ENCODE measurements at regions not wholly inside any gene's neighbourhood (a gene's known extent, or its start where the extent isn't known, plus 50 kb on each side); places are given as distances from the start of the nearest gene placed in this dataset.

DNA sequence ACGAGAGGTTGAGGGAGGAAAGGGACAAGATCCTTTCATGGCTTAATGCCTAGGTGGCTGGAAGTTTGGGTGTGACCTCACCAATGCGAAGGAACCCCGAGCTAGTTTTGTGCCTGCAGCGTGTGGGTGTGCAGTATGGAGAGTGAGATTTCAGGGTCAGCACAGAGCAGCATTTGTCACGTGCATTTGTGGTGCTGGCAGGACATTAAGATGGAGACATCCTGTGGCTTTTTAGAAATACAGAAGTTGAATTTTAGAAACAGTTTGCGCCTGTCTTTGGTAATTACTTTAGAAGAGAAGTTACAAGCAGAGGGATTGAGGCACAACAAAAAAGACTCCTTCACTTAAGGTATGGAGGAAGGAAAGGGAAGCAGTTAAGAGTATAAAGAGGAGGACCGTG is 258.2 kb upstream of the THUMPD2 start:
- intact Hi-C loops (cut with DNase I): no loop called here

DNA sequence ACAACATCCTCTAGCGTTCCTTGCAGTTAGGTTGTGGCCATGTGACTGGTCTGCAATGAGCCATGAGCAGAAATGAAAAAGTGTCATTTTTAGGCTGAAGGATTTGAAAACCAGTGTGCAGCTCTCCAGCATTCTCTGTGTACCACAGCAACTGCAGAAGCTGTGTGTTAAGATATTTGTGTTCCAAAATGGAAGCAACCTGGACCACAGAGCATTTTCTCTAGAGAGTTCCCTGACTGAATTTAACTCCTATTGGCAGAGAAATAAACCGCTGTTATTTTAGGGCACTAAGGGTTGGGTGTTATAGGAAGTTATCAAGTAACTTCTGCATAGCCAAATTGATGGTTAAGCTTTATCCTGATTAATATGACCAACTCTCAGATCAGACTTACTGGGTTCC is 257.2 kb upstream of the THUMPD2 start:
- no peak for DNase-seq
- peaks cover 9% of the 10 kb centered on the region for H3K9me3 ChIP-seq
- no peak for ATAC-seq
- intact Hi-C loops (cut with DNase I): no loop called here
- no peak overlapping the region for H3K4me3 ChIP-seq
- TF ChIP-seq, protein P1, sequence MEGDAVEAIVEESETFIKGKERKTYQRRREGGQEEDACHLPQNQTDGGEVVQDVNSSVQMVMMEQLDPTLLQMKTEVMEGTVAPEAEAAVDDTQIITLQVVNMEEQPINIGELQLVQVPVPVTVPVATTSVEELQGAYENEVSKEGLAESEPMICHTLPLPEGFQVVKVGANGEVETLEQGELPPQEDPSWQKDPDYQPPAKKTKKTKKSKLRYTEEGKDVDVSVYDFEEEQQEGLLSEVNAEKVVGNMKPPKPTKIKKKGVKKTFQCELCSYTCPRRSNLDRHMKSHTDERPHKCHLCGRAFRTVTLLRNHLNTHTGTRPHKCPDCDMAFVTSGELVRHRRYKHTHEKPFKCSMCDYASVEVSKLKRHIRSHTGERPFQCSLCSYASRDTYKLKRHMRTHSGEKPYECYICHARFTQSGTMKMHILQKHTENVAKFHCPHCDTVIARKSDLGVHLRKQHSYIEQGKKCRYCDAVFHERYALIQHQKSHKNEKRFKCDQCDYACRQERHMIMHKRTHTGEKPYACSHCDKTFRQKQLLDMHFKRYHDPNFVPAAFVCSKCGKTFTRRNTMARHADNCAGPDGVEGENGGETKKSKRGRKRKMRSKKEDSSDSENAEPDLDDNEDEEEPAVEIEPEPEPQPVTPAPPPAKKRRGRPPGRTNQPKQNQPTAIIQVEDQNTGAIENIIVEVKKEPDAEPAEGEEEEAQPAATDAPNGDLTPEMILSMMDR (IDR thresholded peaks at IDR 0.05): no peak
- H3K27me3 ChIP-seq (ENCODE audit: low read depth): no peaks in the 10 kb centered on the region
- H3K27ac ChIP-seq: no peak overlapping the region
- H3K4me1 ChIP-seq: peaks cover 16% of the 10 kb centered on the region
- no peaks in the 10 kb centered on the region for H3K36me3 ChIP-seq

More for the DNA sequence above, 258.2 kb upstream of the THUMPD2 start:
- peak; percentile 54 for DNase-seq
- Histone ChIP-seq H3K36me3 (no peaks in the 10 kb centered on the region), H3K27ac (no peak overlapping the region), H3K27me3 (ENCODE audit: low read depth) (no peaks in the 10 kb centered on the region), H3K4me3 (no peak overlapping the region), H3K4me1 (peaks cover 16% of the 10 kb centered on the region), H3K9me3 (peaks cover 9% of the 10 kb centered on the region)
- TF ChIP-seq, protein P1 (IDR thresholded peaks at IDR 0.05): no peak
- ATAC-seq: peak in 1 of 2 donors; percentile 77

DNA sequence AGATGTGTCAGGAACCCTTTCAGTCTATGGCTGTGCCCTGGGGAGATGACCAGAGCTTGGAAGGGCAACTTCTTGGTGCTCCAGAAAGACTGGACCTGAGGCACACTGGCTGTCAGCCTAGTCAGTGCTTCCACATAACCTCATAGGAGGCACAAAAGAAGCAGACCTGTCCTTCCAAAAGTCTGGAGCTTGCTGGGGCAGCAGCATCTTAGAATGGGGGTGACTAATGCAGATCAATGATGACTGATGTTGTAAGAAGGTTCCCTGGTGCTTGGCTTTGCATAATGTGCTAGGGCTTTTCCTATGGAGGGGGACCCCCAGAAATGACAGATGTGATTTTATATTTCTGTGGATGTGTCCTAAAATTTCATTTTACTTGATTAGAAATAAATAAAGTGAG is 255.7 kb upstream of the THUMPD2 start:
- Histone ChIP-seq H3K27me3 (ENCODE audit: low read depth) (no peaks in the 10 kb centered on the region), H3K36me3 (no peaks in the 10 kb centered on the region), H3K9me3 (peaks cover 9% of the 10 kb centered on the region), H3K27ac (no peak overlapping the region), H3K4me1 (peaks cover 16% of the 10 kb centered on the region), H3K4me3 (no peak overlapping the region)
- no peak for DNase-seq
- TF ChIP-seq, protein P1 (IDR thresholded peaks at IDR 0.05): no peak
- no peak for ATAC-seq
- intact Hi-C loops (cut with DNase I): no loop called here

DNA sequence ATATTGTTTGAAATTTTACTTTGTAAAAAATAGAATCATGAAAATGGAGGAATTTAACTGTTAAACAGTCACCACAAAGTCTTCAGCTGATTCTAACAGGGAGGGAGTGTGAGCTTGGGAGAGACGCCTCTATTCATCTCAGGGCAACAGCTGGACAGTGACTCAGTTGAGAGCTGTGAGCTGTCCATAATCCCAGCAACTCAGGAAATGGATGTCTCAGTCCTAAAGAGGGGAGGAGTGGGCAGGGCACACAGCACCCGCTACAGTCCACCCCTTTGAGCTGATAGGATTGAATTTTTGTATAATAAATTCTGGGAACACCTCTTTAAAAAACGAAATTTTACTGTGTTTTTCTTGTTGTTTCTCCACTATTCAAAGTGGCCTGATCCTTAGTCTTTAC is 255.1 kb upstream of the THUMPD2 start:
- Histone ChIP-seq H3K9me3 (peaks cover 9% of the 10 kb centered on the region), H3K36me3 (no peaks in the 10 kb centered on the region), H3K4me1 (peaks cover 13% of the 10 kb centered on the region), H3K27me3 (ENCODE audit: low read depth) (no peaks in the 10 kb centered on the region), H3K27ac (no peak overlapping the region), H3K4me3 (no peak overlapping the region)
- TF ChIP-seq, protein P1 (IDR thresholded peaks at IDR 0.05): no peak
- ATAC-seq (no peak), DNase-seq (no peak)
- intact Hi-C loops (cut with DNase I): no loop called here

DNA sequence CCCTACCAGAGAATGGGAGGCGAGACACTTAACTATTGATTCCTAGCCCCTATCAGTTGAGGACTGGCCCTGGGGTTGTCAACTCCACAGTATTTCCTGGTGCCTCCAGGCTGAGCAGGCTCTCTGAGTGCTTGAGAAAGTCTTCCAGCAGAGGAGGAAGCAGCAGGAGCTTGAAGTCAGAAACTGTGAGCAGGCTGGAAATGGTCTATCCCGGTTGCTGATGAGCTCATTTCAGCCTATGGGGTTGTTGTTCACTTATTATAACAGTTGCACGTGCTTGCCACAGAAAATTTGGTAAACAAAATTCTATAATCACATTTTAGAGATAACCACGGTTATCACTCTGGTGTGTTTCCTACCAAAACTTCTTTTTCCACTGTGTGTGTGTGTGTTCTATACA is 254.7 kb upstream of the THUMPD2 start:
- TF ChIP-seq, protein P1 (IDR thresholded peaks at IDR 0.05): no peak
- H3K4me3 ChIP-seq: no peak overlapping the region
- H3K36me3 ChIP-seq: no peaks in the 10 kb centered on the region
- H3K27ac ChIP-seq: no peak overlapping the region
- intact Hi-C loops (cut with DNase I): no loop called here
- H3K9me3 ChIP-seq: peaks cover 9% of the 10 kb centered on the region
- ATAC-seq (no peak), DNase-seq (no peak)
- peaks cover 9% of the 10 kb centered on the region for H3K4me1 ChIP-seq
- H3K27me3 ChIP-seq (ENCODE audit: low read depth): no peaks in the 10 kb centered on the region

Data from lower lobe of right lung (tissue), 2 donors.